ENCODE measurements at regions not wholly inside any gene's neighbourhood (a gene's known extent, or its start where the extent isn't known, plus 50 kb on each side); places are given as distances from the start of the nearest gene placed in this dataset.

DNA sequence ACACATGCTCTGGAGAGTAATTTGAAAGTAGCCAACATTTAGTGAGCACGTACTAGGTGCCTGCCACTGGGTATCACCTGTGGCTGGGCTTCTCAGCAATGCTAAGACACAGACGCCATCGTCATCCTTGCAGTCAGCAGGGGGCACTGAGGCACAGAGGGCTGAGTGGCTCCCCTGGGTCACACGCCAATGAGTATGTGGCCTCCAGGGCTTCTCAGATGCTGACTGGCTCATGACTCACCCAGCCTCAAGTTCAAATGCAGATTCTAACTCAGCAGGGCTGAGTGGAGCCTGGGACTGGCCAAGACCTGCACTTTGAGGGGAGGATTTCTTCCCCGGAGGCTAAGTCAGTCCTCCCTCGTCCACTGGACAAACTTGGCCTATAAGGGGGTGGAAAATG lies 115.1 kb upstream of the CACNA1A start:
- Histone ChIP-seq H3K27me3 (no peaks in the 10 kb centered on the region), H3K27ac (no peak overlapping the region), H3K4me1 (ENCODE audit: insufficient read depth) (no peaks in the 10 kb centered on the region), H3K36me3 (no peaks in the 10 kb centered on the region), H3K4me3 (no peak overlapping the region), H3K9me3 (no peaks in the 10 kb centered on the region)
- WGBS, 3 donors: 66 to 69% (median 68%) methylated on average over 6 of the region's 6 CpGs
- no peak for DNase-seq
- intact Hi-C loops (cut with DNase I): no loop called here
- no peak for TF ChIP-seq EP300 (IDR thresholded peaks at IDR 0.05)
- TF ChIP-seq CTCF (IDR thresholded peaks at IDR 0.05): no peak
- TF ChIP-seq POLR2A (IDR thresholded peaks at IDR 0.05): no peak

- H3K4me1 ChIP-seq (ENCODE audit: insufficient read depth): no peaks in the 10 kb centered on the region
- intact Hi-C loops (cut with DNase I): no loop called here
- no peak overlapping the region for H3K4me3 ChIP-seq
- DNase-seq: no peak
- H3K36me3 ChIP-seq: no peaks in the 10 kb centered on the region
- H3K9me3 ChIP-seq: no peaks in the 10 kb centered on the region
- TF ChIP-seq EP300 (IDR thresholded peaks at IDR 0.05) (no peak), CTCF (IDR thresholded peaks at IDR 0.05) (no peak), POLR2A (IDR thresholded peaks at IDR 0.05) (no peak)
- no peaks in the 10 kb centered on the region for H3K27me3 ChIP-seq
- no peak overlapping the region for H3K27ac ChIP-seq
Observed at GRCh38 chr19:13619203-13619632, 112.9 kb upstream of the CACNA1A start.

- Histone ChIP-seq H3K4me1 (ENCODE audit: insufficient read depth) (no peaks in the 10 kb centered on the region), H3K9me3 (no peaks in the 10 kb centered on the region), H3K27me3 (no peaks in the 10 kb centered on the region), H3K4me3 (no peak overlapping the region), H3K27ac (no peak overlapping the region), H3K36me3 (no peaks in the 10 kb centered on the region)
- WGBS, 3 donors: 28 to 40% (median 38%) methylated on average over 9 of the region's 9 CpGs
- DNase-seq: no peak
- TF ChIP-seq EP300 (IDR thresholded peaks at IDR 0.05) (no peak), CTCF (IDR thresholded peaks at IDR 0.05) (no peak), POLR2A (IDR thresholded peaks at IDR 0.05) (no peak)
- intact Hi-C loops (cut with DNase I): no loop called here
Observed at GRCh38 chr19:13615890-13616289, 109.6 kb upstream of the CACNA1A start.

DNA sequence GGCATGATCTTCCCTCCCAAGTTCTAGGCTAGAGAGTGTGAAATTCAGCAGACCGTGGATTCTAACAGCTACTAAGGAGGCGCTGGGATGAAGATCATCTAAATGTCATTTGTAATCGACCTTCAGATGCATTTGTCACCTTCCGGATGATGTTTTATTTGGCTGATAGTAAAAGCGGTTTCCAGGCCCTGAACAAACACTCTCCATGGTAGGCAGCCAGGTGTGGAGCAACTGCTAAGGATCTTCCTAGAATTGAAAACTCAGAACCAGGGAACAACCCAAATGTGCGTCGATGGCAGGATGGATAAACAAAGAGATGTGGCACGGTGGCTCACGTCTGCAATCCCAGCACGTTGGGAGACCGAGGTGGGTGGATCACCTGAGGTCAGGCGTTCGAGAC lies 107.2 kb upstream of the CACNA1A start:
- Histone ChIP-seq H3K27me3 (no peaks in the 10 kb centered on the region), H3K9me3 (no peaks in the 10 kb centered on the region), H3K36me3 (no peaks in the 10 kb centered on the region), H3K4me3 (no peak overlapping the region), H3K4me1 (ENCODE audit: insufficient read depth) (no peaks in the 10 kb centered on the region), H3K27ac (no peak overlapping the region)
- WGBS, 3 donors: 74 to 82% (median 78%) methylated on average over 13 of the region's 13 CpGs
- intact Hi-C loops (cut with DNase I): no loop called here
- DNase-seq: no peak
- TF ChIP-seq CTCF (IDR thresholded peaks at IDR 0.05) (no peak), EP300 (IDR thresholded peaks at IDR 0.05) (no peak), POLR2A (IDR thresholded peaks at IDR 0.05) (no peak)

- no peaks in the 10 kb centered on the region for H3K4me1 ChIP-seq (ENCODE audit: insufficient read depth)
- no peaks in the 10 kb centered on the region for H3K9me3 ChIP-seq
- WGBS, 3 donors: 34 to 45% (median 37%) methylated on average over 2 of the region's 2 CpGs
- no peaks in the 10 kb centered on the region for H3K27me3 ChIP-seq
- no peak for DNase-seq
- no peaks in the 10 kb centered on the region for H3K36me3 ChIP-seq
- no peak for TF ChIP-seq CTCF (IDR thresholded peaks at IDR 0.05)
- no peak overlapping the region for H3K27ac ChIP-seq
- no peak overlapping the region for H3K4me3 ChIP-seq
- intact Hi-C loops (cut with DNase I): no loop called here
Observed at GRCh38 chr19:13611596-13611995, 105.3 kb upstream of the CACNA1A start.
